Neural crest cell (in vitro differentiated cells): ENCODE measurements at regions not wholly inside any gene's neighbourhood (a gene's known extent, or its start where the extent isn't known, plus 50 kb on each side); places are given as distances from the start of the nearest gene placed in this dataset.

ENCODE experiments used
- DNase-seq: peaks from one replicate; pipeline ENCODE4 v3.0.0; 2021; ENCODE audit warnings: low read depth, mixed read lengths, low spot score
- H3K27ac Mint-ChIP-seq: one replicate; pipeline ENCODE4 v1.8.0; 2021; ENCODE audit warnings: mild to moderate bottlenecking, mixed read lengths; ENCODE audit not compliant: unreplicated experiment
- H3K27me3 Mint-ChIP-seq: 2 replicates; pipeline ENCODE4 v1.8.0; 2021; ENCODE audit warnings: low read depth, mild to moderate bottlenecking, mixed read lengths
- H3K36me3 Mint-ChIP-seq: 2 replicates; pipeline ENCODE4 v1.8.0; 2021; ENCODE audit warnings: low read depth, mild to moderate bottlenecking, mixed read lengths
- H3K4me1 Mint-ChIP-seq: 2 replicates; pipeline ENCODE4 v1.8.0; 2021; ENCODE audit warnings: mixed read lengths
- H3K4me3 Mint-ChIP-seq: one replicate; pipeline ENCODE4 v1.8.0; 2021; ENCODE audit warnings: mild to moderate bottlenecking, mixed read lengths
- H3K9me3 Mint-ChIP-seq: 2 replicates; pipeline ENCODE4 v1.8.0; 2021; ENCODE audit warnings: mixed read lengths
- TF ChIP-seq, protein P1 (sequence below): fragments of 200-600 bp; sonication (generic); conservative IDR thresholded peaks from 2 replicates; pipeline ENCODE4 v1.5.0; 2021; ENCODE audit warnings: antibody characterized with exemption, mild to moderate bottlenecking

DNA sequence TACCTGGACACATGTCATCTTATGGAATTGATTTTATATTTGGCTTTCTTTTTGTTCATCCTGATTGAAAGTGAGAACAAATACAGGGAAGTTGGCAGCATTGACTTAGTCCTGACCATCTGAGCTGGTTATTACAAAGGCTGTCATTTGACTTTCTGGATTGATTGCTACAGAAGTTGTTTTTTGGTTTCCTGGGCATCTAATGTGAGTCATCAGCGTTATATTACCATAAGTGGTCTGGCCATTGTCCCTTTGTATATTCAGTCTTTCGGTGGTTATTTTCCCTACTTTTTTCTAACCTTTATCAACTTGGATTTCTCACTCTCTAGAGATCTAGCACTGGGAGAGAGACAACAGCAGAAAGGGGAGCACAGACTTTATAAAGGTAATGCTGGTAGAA is 1646.5 kb downstream of the MRPL39 start:
- peaks cover 14% of the 10 kb centered on the region for H3K9me3 Mint-ChIP-seq

DNA sequence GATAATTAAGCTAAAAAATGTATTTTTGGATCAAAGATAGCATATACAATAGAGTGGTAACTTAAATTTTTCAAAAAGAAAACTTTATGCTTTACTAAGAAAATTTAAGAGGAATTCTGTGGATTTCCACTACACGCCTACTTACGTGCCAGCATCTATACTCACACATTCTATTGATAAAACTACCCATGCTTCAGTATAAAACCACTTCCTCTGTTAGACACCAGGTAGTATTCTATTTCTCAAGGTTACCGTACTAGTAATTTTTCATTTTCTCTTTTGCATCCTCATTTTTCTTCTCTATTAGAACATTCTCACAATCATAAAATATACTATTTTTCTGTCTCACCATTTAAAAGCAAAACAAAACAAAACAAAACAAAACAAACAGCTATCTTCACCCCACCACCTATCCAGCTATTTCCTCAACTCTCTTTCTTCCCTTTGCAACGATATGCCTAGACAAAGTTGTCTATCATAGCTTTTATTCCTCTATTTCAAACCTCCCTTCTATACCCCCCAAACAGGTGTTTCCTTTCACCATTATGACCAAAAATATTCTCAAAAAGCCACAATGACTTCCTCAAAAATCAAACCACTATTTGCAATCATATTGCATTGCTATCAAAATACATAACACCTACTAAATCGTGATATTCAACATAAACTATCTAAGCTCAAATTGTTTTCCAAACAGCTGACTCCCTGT is 1652.0 kb downstream of the MRPL39 start:
- no peak overlapping the region for H3K4me3 Mint-ChIP-seq
- H3K27ac Mint-ChIP-seq, result no peak overlapping the region
- no peaks in the 10 kb centered on the region for H3K36me3 Mint-ChIP-seq
- H3K9me3 Mint-ChIP-seq, result peaks cover 17% of the 10 kb centered on the region
- TF ChIP-seq, protein P1, sequence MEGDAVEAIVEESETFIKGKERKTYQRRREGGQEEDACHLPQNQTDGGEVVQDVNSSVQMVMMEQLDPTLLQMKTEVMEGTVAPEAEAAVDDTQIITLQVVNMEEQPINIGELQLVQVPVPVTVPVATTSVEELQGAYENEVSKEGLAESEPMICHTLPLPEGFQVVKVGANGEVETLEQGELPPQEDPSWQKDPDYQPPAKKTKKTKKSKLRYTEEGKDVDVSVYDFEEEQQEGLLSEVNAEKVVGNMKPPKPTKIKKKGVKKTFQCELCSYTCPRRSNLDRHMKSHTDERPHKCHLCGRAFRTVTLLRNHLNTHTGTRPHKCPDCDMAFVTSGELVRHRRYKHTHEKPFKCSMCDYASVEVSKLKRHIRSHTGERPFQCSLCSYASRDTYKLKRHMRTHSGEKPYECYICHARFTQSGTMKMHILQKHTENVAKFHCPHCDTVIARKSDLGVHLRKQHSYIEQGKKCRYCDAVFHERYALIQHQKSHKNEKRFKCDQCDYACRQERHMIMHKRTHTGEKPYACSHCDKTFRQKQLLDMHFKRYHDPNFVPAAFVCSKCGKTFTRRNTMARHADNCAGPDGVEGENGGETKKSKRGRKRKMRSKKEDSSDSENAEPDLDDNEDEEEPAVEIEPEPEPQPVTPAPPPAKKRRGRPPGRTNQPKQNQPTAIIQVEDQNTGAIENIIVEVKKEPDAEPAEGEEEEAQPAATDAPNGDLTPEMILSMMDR, result no peak
- DNase-seq, result no peak
- H3K27me3 Mint-ChIP-seq, result no peaks in the 10 kb centered on the region
- no peaks in the 10 kb centered on the region for H3K4me1 Mint-ChIP-seq

More for the DNA sequence above, 1646.5 kb downstream of the MRPL39 start:
- TF ChIP-seq, protein P1, result no peak
- DNase-seq, result no peak
- H3K36me3 Mint-ChIP-seq, result no peaks in the 10 kb centered on the region
- no peak overlapping the region for H3K4me3 Mint-ChIP-seq
- no peaks in the 10 kb centered on the region for H3K27me3 Mint-ChIP-seq
- H3K27ac Mint-ChIP-seq, result no peak overlapping the region
- H3K4me1 Mint-ChIP-seq, result no peaks in the 10 kb centered on the region

DNA sequence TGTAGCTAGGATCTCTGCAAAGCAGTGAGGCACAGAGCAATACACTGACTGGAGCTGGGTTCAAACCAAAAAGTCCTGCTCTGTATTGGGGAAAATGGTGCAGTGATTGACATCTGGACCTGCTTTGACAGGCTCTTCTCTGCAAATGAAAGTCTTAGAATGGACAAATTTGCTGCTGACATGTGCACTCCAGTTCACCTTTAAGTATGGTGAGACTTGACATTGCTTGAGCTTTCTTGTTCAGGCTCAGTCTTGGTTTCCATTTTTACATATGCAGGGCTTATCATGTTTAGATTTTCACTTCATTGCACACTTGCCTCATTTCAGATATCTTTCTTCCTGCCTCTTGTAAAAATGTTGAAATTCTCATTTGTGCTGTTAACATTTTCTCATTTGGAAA is 1655.0 kb downstream of the MRPL39 start:
- Mint-ChIP-seq H3K9me3 (peaks cover 15% of the 10 kb centered on the region), H3K4me3 (no peak overlapping the region), H3K36me3 (peaks cover 3% of the 10 kb centered on the region), H3K27ac (no peak overlapping the region), H3K27me3 (no peaks in the 10 kb centered on the region), H3K4me1 (no peaks in the 10 kb centered on the region)
- TF ChIP-seq, protein P1, result no peak
- DNase-seq, result no peak

DNA sequence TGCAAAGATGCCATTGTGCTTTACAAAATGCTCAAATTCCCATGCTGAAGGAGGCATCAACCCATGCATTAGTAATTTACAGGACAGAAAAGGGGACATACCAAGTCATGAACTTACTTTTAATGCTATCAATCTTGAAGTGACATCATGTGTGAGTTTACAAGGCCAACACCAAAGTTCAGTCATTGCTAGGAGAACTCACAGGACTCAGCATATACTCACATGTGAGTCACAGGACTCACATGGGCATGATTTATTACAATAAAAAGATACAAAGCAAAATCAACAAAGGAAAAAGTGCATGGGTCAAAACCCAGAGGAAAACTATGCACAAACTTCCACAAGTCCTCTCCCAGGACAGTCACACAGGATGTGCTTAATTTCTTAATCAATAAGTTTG is 1656.0 kb downstream of the MRPL39 start:
- DNase-seq, result no peak
- TF ChIP-seq, protein P1, result no peak
- peaks cover 13% of the 10 kb centered on the region for H3K9me3 Mint-ChIP-seq
- peaks cover 3% of the 10 kb centered on the region for H3K36me3 Mint-ChIP-seq
- no peak overlapping the region for H3K27ac Mint-ChIP-seq
- no peak overlapping the region for H3K4me3 Mint-ChIP-seq
- H3K4me1 Mint-ChIP-seq, result no peaks in the 10 kb centered on the region
- no peaks in the 10 kb centered on the region for H3K27me3 Mint-ChIP-seq

DNA sequence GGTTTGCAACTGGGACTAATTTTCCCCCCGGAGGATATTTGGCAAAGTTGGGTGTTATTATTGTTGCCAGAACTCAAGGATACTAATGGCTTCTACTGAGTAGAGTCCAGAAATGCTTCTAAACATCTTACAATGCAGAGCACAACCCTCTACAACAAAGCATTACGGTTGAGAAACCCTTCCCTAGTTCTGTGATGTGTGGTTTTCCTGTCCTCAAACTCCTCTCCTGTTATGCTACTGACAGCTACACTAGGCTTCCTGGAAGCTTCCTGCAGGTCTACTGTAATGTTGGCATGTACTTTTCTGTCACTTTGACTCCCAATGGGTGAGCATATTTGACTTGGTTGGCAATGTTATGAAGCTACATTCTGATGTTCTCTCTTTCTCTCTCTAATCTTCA is 1656.9 kb downstream of the MRPL39 start:
- Mint-ChIP-seq H3K4me3 (no peak overlapping the region), H3K27me3 (no peaks in the 10 kb centered on the region), H3K9me3 (peaks cover 13% of the 10 kb centered on the region), H3K4me1 (no peaks in the 10 kb centered on the region), H3K27ac (no peak overlapping the region), H3K36me3 (peaks cover 5% of the 10 kb centered on the region)
- TF ChIP-seq, protein P1, result no peak
- no peak for DNase-seq
